WI38 (cell line): ENCODE measurements at regions not wholly inside any gene's neighbourhood (a gene's known extent, or its start where the extent isn't known, plus 50 kb on each side); places are given as distances from the start of the nearest gene placed in this dataset.

ENCODE experiments used
- H3K4me3 ChIP-seq: 2 replicates; pipeline ENCODE4 v1.5.1; 2011; ENCODE audit warnings: low read depth, mild to moderate bottlenecking, control low read depth, low read length
- TF ChIP-seq, protein P1 (sequence below): IDR thresholded peaks from 2 replicates; pipeline ENCODE4 v1.5.1; 2012; ENCODE audit warnings: low read depth, mild to moderate bottlenecking, control low read depth, low read length

DNA sequence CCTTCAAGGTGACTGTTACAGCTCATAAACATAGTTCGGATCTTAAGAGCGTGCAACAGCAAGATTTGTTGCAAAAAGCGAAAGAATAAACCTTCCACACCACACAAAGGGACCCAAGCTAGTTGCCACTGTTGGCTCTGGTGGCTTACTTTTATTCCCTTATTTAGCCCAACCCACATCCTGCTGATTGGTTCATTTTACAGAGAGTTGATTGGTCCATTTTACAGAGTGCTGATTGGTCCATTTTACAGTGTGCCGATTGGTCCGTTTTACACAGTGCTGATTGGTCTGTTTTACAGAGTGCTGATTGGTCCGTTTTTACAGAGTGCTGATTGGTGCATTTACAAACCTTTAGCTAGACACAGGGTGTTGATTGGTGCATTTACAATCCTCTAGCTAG, 776.9 kb upstream of the CNTN5 start:
- H3K4me3 ChIP-seq: no peak overlapping the region
- TF ChIP-seq, protein P1, sequence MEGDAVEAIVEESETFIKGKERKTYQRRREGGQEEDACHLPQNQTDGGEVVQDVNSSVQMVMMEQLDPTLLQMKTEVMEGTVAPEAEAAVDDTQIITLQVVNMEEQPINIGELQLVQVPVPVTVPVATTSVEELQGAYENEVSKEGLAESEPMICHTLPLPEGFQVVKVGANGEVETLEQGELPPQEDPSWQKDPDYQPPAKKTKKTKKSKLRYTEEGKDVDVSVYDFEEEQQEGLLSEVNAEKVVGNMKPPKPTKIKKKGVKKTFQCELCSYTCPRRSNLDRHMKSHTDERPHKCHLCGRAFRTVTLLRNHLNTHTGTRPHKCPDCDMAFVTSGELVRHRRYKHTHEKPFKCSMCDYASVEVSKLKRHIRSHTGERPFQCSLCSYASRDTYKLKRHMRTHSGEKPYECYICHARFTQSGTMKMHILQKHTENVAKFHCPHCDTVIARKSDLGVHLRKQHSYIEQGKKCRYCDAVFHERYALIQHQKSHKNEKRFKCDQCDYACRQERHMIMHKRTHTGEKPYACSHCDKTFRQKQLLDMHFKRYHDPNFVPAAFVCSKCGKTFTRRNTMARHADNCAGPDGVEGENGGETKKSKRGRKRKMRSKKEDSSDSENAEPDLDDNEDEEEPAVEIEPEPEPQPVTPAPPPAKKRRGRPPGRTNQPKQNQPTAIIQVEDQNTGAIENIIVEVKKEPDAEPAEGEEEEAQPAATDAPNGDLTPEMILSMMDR: no peak

DNA sequence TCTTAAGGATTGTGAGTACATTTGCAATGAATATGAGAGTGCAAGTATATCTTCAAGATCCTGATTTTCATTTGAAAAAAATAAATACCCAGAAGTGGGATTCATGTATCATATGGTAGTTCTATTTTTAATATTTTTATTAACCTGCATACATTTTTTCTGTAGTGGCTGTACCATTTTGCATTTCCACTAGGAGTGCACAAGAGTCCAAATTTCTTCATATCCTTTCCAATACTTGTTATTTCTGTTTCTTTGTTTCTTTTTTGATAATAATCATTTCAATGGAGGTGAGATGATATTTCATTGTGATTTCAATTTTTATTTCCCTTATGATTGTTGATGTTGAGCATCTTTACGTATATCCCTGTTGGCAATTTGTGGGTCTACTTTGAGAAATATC, 759.8 kb upstream of the CNTN5 start:
- H3K4me3 ChIP-seq: no peak overlapping the region
- TF ChIP-seq, protein P1: no peak

DNA sequence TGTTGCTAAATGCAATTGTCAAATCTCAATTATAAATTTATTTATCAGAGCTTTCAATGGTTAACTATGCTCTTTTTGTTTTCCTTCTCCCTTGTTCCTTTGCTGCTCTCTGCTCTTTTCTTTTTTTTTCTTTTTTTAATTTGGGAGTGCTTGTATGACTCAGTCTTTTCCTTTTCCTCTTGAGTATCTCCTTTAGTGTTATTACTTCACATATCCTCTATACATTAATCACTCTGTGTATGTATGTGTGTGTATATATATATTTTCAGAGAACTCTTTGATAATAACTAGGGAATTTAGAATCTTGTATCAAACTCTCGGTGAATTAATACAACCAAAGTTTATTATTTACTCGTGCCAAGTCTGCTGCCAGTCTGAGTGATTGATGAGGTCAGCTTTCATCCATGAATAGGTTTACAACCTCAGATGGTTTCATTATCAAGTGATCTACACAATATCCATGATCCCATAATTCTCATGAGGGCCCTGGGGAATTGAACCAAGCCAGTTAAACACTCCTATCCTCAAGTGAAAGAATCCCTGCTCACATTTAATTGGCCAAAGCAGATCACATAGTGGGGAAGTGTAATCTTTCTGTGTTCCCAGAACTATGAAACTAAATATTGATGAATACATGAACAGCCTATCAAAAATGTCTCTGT, 743.4 kb upstream of the CNTN5 start:
- no peak overlapping the region for H3K4me3 ChIP-seq
- TF ChIP-seq, protein P1: no peak

DNA sequence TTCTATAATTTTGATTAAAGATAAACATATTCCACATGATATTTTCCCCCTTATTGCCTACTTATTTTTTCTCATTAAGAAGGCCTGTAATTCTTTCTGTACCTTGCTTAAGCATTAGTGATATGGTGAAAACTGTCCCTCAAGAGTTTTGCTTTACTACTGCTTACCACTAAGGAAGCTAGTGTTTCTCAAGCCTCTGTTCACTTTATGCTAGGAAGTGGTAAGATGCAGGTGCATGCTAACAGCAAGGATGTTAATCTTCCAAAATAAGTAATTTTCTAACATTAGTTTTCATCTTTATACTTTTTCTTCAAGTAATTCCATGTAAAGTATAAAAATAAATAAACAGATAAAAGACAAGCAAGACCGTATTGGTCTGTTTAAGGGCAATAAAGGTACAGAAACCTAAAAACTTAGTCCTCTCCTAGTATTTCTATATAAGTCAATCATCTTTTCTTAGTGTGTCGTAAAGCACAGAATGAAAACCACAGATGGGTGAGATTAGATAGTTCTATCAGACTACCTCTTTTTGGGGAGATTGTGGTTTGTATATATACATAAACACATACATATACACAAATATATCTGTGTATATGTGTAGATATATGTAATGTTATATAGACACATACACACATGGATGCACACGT, 731.0 kb upstream of the CNTN5 start:
- no peak overlapping the region for H3K4me3 ChIP-seq
- TF ChIP-seq, protein P1: no peak

DNA sequence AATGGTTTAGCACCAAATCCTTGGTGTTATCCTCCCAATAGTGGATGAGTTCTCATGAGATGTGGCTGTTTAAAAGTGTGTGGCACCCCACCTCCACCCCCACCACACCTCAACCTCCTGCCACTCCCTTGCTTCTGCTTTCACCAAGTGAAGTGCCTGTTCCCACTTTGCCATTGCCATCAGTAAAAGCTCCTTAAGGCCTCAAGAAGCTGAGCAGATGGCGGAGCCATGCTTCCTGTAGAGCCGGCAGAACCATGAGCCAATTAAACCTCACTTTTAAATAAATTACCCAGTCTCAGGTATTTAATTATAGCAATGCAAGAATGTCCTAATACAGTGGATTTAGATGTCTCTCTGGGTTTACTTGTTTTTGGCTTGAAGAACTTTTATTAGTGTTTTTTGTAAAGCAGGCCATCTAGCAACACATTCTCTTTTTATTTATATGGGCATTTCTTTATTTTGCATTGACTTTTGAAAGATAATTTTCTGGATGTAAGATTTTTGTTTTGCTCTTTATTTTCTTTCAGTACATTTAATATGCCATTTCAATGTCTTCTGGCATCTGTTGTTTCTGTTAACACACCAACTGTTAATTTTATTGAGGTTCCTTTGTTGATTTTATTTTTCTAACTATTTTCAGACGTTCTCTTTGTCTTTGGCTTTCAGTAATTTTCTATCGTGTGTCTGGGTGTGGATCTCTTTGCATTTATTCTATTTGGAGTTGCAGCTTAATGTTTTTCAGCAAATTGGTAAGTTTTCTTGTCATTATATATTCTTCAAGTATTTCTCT, 724.5 kb upstream of the CNTN5 start:
- no peak overlapping the region for H3K4me3 ChIP-seq
- TF ChIP-seq, protein P1: no peak

DNA sequence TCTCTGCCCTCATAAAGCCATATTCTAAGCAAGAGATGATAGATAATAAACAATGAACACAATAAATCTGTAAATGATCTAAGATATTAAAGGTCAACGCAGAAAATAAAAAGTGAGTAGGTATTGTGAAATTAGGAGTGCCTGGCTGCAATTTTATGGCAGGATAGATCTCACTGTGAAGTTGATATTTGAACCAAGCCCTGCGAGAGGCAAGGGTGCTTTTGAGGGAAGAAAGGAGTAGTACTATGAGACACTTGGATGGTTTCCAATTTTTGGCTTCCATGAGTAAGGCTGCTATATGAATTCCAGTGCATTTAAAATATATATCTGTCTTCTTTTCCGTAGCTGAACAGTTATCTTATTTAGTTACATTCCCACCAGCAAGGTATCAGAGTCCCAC, 720.0 kb upstream of the CNTN5 start:
- no peak overlapping the region for H3K4me3 ChIP-seq
- TF ChIP-seq, protein P1: no peak
